GM12878 (cell line): ENCODE measurements at regions not wholly inside any gene's neighbourhood (a gene's known extent, or its start where the extent isn't known, plus 50 kb on each side); places are given as distances from the start of the nearest gene placed in this dataset.

Source experiments
- ATAC-seq: fragments of 200-7000 bp; cut with Tn5 transposase; 3 replicates; pipeline ENCODE4 v1.9.1; 2020; ENCODE audit warnings: mild to moderate bottlenecking, moderate library complexity
- BruUV-seq: library from RNA; stranded (reverse); fragments of 400-500 nt; replicated peaks from 2 replicates; lab custom pipeline; 2021; lab: Mats Ljungman, UMichigan
- CTCF ChIA-PET: fragments of 300-600 bp; sonication (Branson Sonifier 250); formaldehyde crosslinking; extraction: SDS; loops from one replicate; lab custom pipeline; 2021; ENCODE audit warnings: inconsistent platforms; lab: Yijun Ruan, JAX
- POLR2A ChIA-PET: fragments of 350-600 bp; formaldehyde crosslinking; extraction: SDS; loops from one replicate; lab custom pipeline; 2021; ENCODE audit warnings: inconsistent platforms; lab: Charles Lee
- RAD21 ChIA-PET: fragments of 300-600 bp; sonication (Branson Sonifier 250); formaldehyde crosslinking; loops from one replicate; lab custom pipeline; 2023; ENCODE audit warnings: antibody characterized with exemption; ENCODE audit not compliant: unreplicated experiment; lab: Charles Lee
- SMC1A ChIA-PET: fragments of 300-600 bp; sonication (Branson Sonifier 250); formaldehyde crosslinking; loops from one replicate; lab custom pipeline; 2023; ENCODE audit not compliant: unreplicated experiment, uncharacterized antibody; lab: Charles Lee
- DNase-seq: peaks from one replicate; pipeline ENCODE4 v3.0.0-alpha.2; 2011; ENCODE audit warnings: low read depth, low spot score
- FAIRE-seq: peaks from 3 replicates; lab custom pipeline; 2011; peaks lifted over from hg19 to GRCh38; lab: Jason Lieb, UNC
- H2AFZ ChIP-seq: 2 replicates; pipeline ENCODE4 v1.6.0; 2011; ENCODE audit warnings: low read depth, low read length, control low read depth; ENCODE audit not compliant: control insufficient read depth
- H3K27ac ChIP-seq: 2 replicates; pipeline ENCODE4 v1.5.1; 2011; ENCODE audit warnings: control low read depth; ENCODE audit not compliant: control insufficient read depth, insufficient read depth
- H3K27me3 ChIP-seq, 2 experiments: replicated peaks in 1 of 2; 2 replicates each; pipeline versions ENCODE4 v1.6.0 to v1.6.1; 2011; ENCODE audit warnings: low read length in 1 of 2; ENCODE audit not compliant: control insufficient read depth in 2 of 2, insufficient read depth in 2 of 2
- H3K36me3 ChIP-seq, 2 experiments: 2 replicates each; pipeline ENCODE4 v1.5.1; 2011; ENCODE audit warnings: low read length in 1 of 2; ENCODE audit not compliant: control insufficient read depth in 2 of 2, insufficient read depth in 2 of 2
- H3K4me1 ChIP-seq: 2 replicates; pipeline ENCODE4 v1.6.1; 2011; ENCODE audit warnings: mild to moderate bottlenecking, low read length, moderate library complexity, mixed read lengths; ENCODE audit not compliant: control insufficient read depth, insufficient read depth
- H3K4me2 ChIP-seq: 2 replicates; pipeline ENCODE4 v1.6.0; 2011; ENCODE audit warnings: control low read depth; ENCODE audit not compliant: control insufficient read depth, insufficient read depth
- H3K4me3 ChIP-seq: fragments of 200-600 bp; sonication (generic); 2 replicates; pipeline ENCODE4 v1.5.1; 2016
- H3K79me2 ChIP-seq: 2 replicates; pipeline ENCODE4 v1.6.0; 2011; ENCODE audit warnings: low read length; ENCODE audit not compliant: control insufficient read depth, insufficient read depth
- H3K9ac ChIP-seq: 2 replicates; pipeline ENCODE4 v1.8.0; 2011; ENCODE audit warnings: low read length, control low read depth, mixed read lengths; ENCODE audit not compliant: control insufficient read depth, insufficient read depth
- H3K9me3 ChIP-seq: replicated peaks from 3 replicates; pipeline ENCODE4 v1.5.1; 2011; ENCODE audit warnings: mild to moderate bottlenecking, low read length; ENCODE audit not compliant: control insufficient read depth, insufficient read depth
- H4K20me1 ChIP-seq: 2 replicates; pipeline ENCODE4 v1.6.0; 2011; ENCODE audit not compliant: control insufficient read depth, insufficient read depth
- BMI1 ChIP-seq: fragments of 450-650 bp; IDR thresholded peaks from 2 replicates; pipeline ENCODE4 v1.6.1; 2016; ENCODE audit warnings: mild to moderate bottlenecking, moderate library complexity, borderline replicate concordance
- CHD2 ChIP-seq: IDR thresholded peaks from 2 replicates; pipeline ENCODE4 v1.6.1; 2011; ENCODE audit warnings: low read depth, low read length, improper control_type of control experiment, borderline replicate concordance
- ETV6 ChIP-seq, 2 experiments: fragments of 450-650 bp in 1 of 2; IDR thresholded peaks in 1 of 2; conservative IDR thresholded peaks in 1 of 2; 2 replicates each; pipeline ENCODE4 v1.6.1; 2014; ENCODE audit warnings: antibody characterized with exemption in 1 of 2, borderline replicate concordance in 1 of 2, low read depth in 1 of 2, mild to moderate bottlenecking in 1 of 2, moderate library complexity in 1 of 2
- GABPA ChIP-seq: IDR thresholded peaks from 2 replicates; pipeline ENCODE4 v1.6.1; 2014; ENCODE audit warnings: antibody characterized with exemption, low read depth, mild to moderate bottlenecking, inconsistent platforms
- GATAD2B ChIP-seq: fragments of 450-650 bp; conservative IDR thresholded peaks from 2 replicates; pipeline ENCODE4 v1.6.1; 2017; ENCODE audit warnings: low read depth, mild to moderate bottlenecking, moderate library complexity
- MTA2 ChIP-seq: fragments of 450-650 bp; IDR thresholded peaks from 2 replicates; pipeline ENCODE4 v1.6.1; 2016; ENCODE audit warnings: low read depth, mild to moderate bottlenecking, moderate library complexity
- PAX5 ChIP-seq: IDR thresholded peaks from 2 replicates; pipeline ENCODE4 v1.6.1; 2011; ENCODE audit warnings: low read depth, low read length, borderline replicate concordance
- PKNOX1 ChIP-seq: fragments of 450-650 bp; IDR thresholded peaks from 2 replicates; pipeline ENCODE4 v1.6.1; 2016; ENCODE audit warnings: mild to moderate bottlenecking
- PML ChIP-seq: IDR thresholded peaks from 2 replicates; pipeline ENCODE4 v1.6.1; 2012; ENCODE audit warnings: low read length, inconsistent platforms
- RB1 ChIP-seq: fragments of 450-650 bp; formaldehyde crosslinking; IDR thresholded peaks from 2 replicates; pipeline ENCODE4 v1.6.1; 2017; ENCODE audit warnings: mild to moderate bottlenecking, borderline replicate concordance
- SPI1 ChIP-seq: IDR thresholded peaks from 2 replicates; pipeline ENCODE4 v1.6.1; 2011; ENCODE audit warnings: low read depth, mild to moderate bottlenecking, low read length, moderate library complexity, borderline replicate concordance; ENCODE audit not compliant: insufficient read depth
- TARDBP ChIP-seq: IDR thresholded peaks from 2 replicates; pipeline ENCODE4 v1.6.1; 2016; ENCODE audit warnings: borderline replicate concordance
- ZBED1 ChIP-seq: IDR thresholded peaks from 2 replicates; pipeline ENCODE4 v1.6.1; 2016; ENCODE audit warnings: borderline replicate concordance
- ZNF207 ChIP-seq: fragments of 450-650 bp; IDR thresholded peaks from 2 replicates; pipeline ENCODE4 v1.6.1; 2014; ENCODE audit warnings: antibody characterized with exemption, mild to moderate bottlenecking, borderline replicate concordance
- WGBS: methylation state at CpG from one replicate; pipeline ENCODE4 v1.1.6; 2016; ENCODE audit warnings: low lambda C conversion rate; ENCODE audit not compliant: insufficient replicate concordance, insufficient coverage; ENCODE audit errors: missing lambda C conversion rate; 5-methylcytosine and 5-hydroxymethylcytosine counted together
- in situ Hi-C: fragments of 300-500 bp; cut with MboI; formaldehyde crosslinking; loops from 9 replicates; pipeline ENCODE4 v1.14.3; 2018; ENCODE audit warnings: mixed read lengths
- intact Hi-C: fragments of 100-400 bp; cut with micrococcal nuclease; formaldehyde crosslinking; loops from one replicate; pipeline ENCODE4 v1.14.2; 2022; ENCODE audit not compliant: unreplicated experiment

GRCh38 chr10:52999681-53000080 is 227.1 kb upstream of the MBL2 start:
- CTCF ChIA-PET, result no interaction called here
- DNase-seq (no peak), FAIRE-seq (no peak), ATAC-seq (no peak)
- no peaks in the 10 kb centered on the region; the same call in 2 of the 3 replicates for H3K9me3 ChIP-seq
- H3K4me3 ChIP-seq, result no peak overlapping the region
- intact Hi-C loops, result loop anchor here (5.0 kb wide), 1 partner anchor 32 kb away; no protein-coding TSS in a partner anchor
- no TSS peak for BruUV-seq
- no peak overlapping the region for H2AFZ ChIP-seq
- no peak for TF ChIP-seq ZNF207
- H3K4me1 ChIP-seq, result no peaks in the 10 kb centered on the region
- no peak overlapping the region for H3K27ac ChIP-seq
- H3K79me2 ChIP-seq, result no peaks in the 10 kb centered on the region
- no peaks in the 10 kb centered on the region for H4K20me1 ChIP-seq
- no peaks in the 10 kb centered on the region for H3K36me3 ChIP-seq
- H3K9ac ChIP-seq, result no peak overlapping the region
- H3K4me2 ChIP-seq, result no peak overlapping the region
- RAD21 ChIA-PET, result no interaction called here
- WGBS, result 32% methylated on average over 2 of the region's 2 CpGs
- in situ Hi-C loops, result no loop called here
- H3K27me3 ChIP-seq, result no peaks in the 10 kb centered on the region
- SMC1A ChIA-PET, result interaction anchor here (0.6 to 3.5 kb wide), 8 partner anchors 8 to 60 kb away, joined by 3 to 22 read pairs (median 4); no protein-coding TSS in a partner anchor
- POLR2A ChIA-PET, result interaction anchor here (0.5 kb wide), 1 partner anchor 21 kb away, joined by 3 read pairs; no protein-coding TSS in a partner anchor

- SMC1A ChIA-PET, result interaction anchor here (1.1 to 2.9 kb wide), 4 partner anchors 8 to 29 kb away, joined by 3 to 8 read pairs (median 5); no protein-coding TSS in a partner anchor
- TF ChIP-seq GABPA (no peak), BMI1 (no peak), PKNOX1 (no peak), ETV6 (conservative IDR thresholded peaks at IDR 0.05 in 1 of 2, IDR thresholded peaks at IDR 0.05 in 1 of 2; ENCODE audit: borderline replicate concordance in 1 of 2, low read depth in 1 of 2) (no peak), ZBED1 (no peak), CHD2 (no peak), SPI1 (no peak), GATAD2B (no peak), TARDBP (no peak), PML (no peak), MTA2 (no peak), PAX5 (no peak), RB1 (no peak)
- WGBS, result 93% methylated on average over 2 of the region's 2 CpGs
Measured at GRCh38 chr10:52999258-52999657, 226.7 kb upstream of the MBL2 start.

More at GRCh38 chr10:52999258-52999657, 226.7 kb upstream of the MBL2 start:
- Histone ChIP-seq H3K27me3 (no peaks in the 10 kb centered on the region), H3K4me3 (no peak overlapping the region), H3K9ac (no peak overlapping the region), H3K4me1 (no peaks in the 10 kb centered on the region), H2AFZ (no peak overlapping the region), H3K9me3 (no peaks in the 10 kb centered on the region; the same call in 2 of the 3 replicates), H3K4me2 (no peak overlapping the region), H3K79me2 (no peaks in the 10 kb centered on the region), H4K20me1 (no peaks in the 10 kb centered on the region), H3K36me3 (no peaks in the 10 kb centered on the region), H3K27ac (no peak overlapping the region)
- ChIA-PET POLR2A (interaction anchor here (0.5 kb wide), 1 partner anchor 21 kb away, joined by 3 read pairs; no protein-coding TSS in a partner anchor), CTCF (no interaction called here), RAD21 (no interaction called here)
- BruUV-seq, result no TSS peak
- FAIRE-seq (no peak), DNase-seq (no peak), ATAC-seq (no peak)
- in situ Hi-C loops (no loop called here), intact Hi-C loops (no loop called here)
